SK-N-MC (cell line): ENCODE measurements at regions not wholly inside any gene's neighbourhood (a gene's known extent, or its start where the extent isn't known, plus 50 kb on each side); places are given as distances from the start of the nearest gene placed in this dataset.

Experiments
- DNase-seq: peaks from one replicate; pipeline ENCODE4 v3.0.0-alpha.2; 2011; ENCODE audit warnings: low read depth, low spot score
- H3K27ac ChIP-seq: fragments of 200-600 bp; sonication (generic); 2 replicates; pipeline ENCODE4 v1.5.1; 2016; ENCODE audit warnings: mixed run types
- H3K36me3 ChIP-seq: fragments of 200-600 bp; sonication (generic); 2 replicates; pipeline ENCODE4 v1.6.1; 2017; ENCODE audit warnings: antibody characterized with exemption, low read length, mixed read lengths; ENCODE audit not compliant: insufficient read depth
- H3K4me3 ChIP-seq: fragments of 200-600 bp; sonication (generic); 2 replicates; pipeline ENCODE4 v1.5.1; 2016
- H3K9ac ChIP-seq: fragments of 200-600 bp; sonication (generic); 2 replicates; pipeline ENCODE4 v1.8.0; 2017; ENCODE audit warnings: mixed run types, mixed read lengths; ENCODE audit not compliant: insufficient read length
- H3K9me3 ChIP-seq: fragments of 200-600 bp; sonication (generic); 2 replicates; pipeline ENCODE4 v1.6.1; 2017; ENCODE audit warnings: low read depth, mild to moderate bottlenecking, antibody characterized with exemption, low read length, moderate library complexity, mixed read lengths
- EZH2 ChIP-seq: fragments of 200-600 bp; sonication (generic); IDR thresholded peaks from one replicate; pipeline ENCODE4 v1.6.1; 2017; ENCODE audit warnings: antibody characterized with exemption
- FOXP2 ChIP-seq: optimal IDR thresholded peaks from 2 replicates; pipeline ENCODE3; 2011; ENCODE audit warnings: mild to moderate bottlenecking, moderate library complexity; ENCODE audit not compliant: insufficient read depth; ENCODE audit errors: extremely low read length, control extremely low read depth
- POLR2AphosphoS5 ChIP-seq: IDR thresholded peaks from 2 replicates; pipeline ENCODE4 v1.6.1; 2012; ENCODE audit warnings: mild to moderate bottlenecking, low read depth, low read length, borderline replicate concordance

DNA sequence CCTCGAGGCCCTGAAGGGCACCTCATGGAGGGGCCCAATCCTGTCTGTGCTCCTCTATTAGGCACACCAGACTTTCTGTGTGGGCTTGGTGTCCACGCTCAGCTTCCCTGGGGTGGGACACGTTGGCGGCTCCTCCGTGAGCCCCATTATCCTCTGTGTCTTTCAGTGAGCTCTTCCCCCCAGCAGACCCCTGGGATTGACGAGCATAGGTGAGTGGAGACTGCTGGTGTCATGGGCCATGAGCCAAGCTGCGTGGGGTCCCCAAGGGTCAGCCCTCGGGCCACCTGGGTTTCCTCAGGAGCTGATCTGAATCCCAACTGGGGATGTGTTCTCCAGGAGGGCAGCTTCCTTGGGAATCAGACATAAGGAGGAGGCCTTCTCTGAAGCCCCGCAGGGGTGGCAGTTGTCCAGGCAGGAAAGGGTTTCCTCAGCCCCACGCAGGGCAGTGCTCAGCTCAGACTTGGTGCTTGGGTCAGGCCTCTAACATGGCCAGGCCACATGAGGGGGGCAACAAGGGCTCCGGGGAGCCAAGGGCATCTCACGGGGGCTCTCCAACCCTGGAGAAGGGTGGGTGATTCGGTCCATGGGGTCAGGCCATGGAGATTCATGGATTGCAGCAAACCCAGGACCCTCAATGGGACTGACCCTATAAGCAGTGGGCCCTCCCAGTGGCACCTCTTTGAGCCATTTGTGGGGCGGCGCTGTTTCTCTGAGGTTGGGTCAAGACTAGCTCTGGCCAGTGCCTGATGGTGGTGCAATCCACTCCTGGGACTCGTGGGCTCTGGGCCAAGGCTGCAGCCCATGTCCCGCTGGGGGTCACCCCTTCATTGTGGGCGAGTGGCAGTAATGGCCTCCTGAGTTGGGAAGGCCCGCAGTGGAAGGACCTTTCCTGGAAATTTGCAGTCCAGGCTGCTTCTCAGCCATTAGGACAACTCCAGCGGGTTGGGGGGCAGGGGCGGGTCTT lies 222.5 kb downstream of the SNRPN start:
- Histone ChIP-seq H3K9me3 (no peaks in the 10 kb centered on the region), H3K4me3 (no peak overlapping the region), H3K36me3 (no peaks in the 10 kb centered on the region), H3K9ac (no peak overlapping the region), H3K27ac (no peak overlapping the region)
- TF ChIP-seq POLR2AphosphoS5 (no peak), FOXP2 (no peak), EZH2 (no peak)
- no peak for DNase-seq

DNA sequence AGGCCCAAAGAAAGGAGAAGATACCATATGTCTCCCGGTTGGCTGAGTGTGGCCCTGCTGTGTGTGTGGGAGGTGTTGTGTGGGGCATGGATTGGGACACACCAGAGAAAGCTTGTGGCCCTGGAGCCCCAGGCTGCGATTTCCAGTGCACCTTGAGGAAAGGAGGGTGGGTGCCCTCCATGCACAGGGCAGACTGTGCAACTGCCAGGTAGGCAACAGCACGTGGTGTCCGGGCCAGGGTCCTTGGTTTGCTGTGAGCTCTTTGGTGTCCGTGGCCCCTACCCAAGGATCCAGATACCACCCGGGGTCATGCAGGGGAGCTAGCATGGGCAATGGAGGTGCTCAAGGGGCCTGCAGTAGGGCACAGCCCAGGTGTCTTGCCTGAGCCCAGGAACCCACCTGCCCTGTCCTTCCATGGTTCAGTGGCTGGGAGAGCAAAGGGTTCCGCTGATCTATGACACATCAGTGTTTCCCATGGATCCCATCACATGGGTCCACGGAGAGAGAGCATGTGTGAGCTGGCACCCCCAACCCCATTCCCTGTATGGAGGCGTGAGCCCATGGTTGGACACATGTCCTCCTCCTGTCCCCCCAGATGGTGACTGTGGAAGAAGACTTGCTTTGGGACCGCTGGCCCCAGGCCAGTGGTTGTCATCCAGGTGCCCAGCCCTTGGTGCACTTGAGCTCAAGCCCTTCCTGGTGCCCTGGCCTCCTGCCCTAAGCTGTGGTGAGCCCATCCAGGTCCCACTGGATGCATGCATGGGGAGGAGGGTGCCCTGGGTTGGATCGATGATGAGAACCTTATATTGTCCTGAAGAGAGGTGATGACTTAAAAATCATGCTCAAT lies 223.4 kb downstream of the SNRPN start:
- H3K4me3 ChIP-seq, result no peak overlapping the region
- DNase-seq, result no peak
- no peaks in the 10 kb centered on the region for H3K9me3 ChIP-seq
- no peak overlapping the region for H3K9ac ChIP-seq
- no peak overlapping the region for H3K27ac ChIP-seq
- H3K36me3 ChIP-seq, result no peaks in the 10 kb centered on the region
- TF ChIP-seq POLR2AphosphoS5, result no peak
- no peak for TF ChIP-seq FOXP2
- no peak for TF ChIP-seq EZH2

GRCh38 chr15:25178835-25179672 lies 224.3 kb downstream of the SNRPN start:
- no peak overlapping the region for H3K27ac ChIP-seq
- no peak overlapping the region for H3K4me3 ChIP-seq
- DNase-seq, result no peak
- no peak overlapping the region for H3K9ac ChIP-seq
- no peaks in the 10 kb centered on the region for H3K9me3 ChIP-seq
- no peak for TF ChIP-seq EZH2
- no peak for TF ChIP-seq POLR2AphosphoS5
- no peak for TF ChIP-seq FOXP2
- H3K36me3 ChIP-seq, result no peaks in the 10 kb centered on the region

GRCh38 chr15:25179673-25180511 lies 225.1 kb downstream of the SNRPN start:
- H3K27ac ChIP-seq, result no peak overlapping the region
- TF ChIP-seq EZH2, result no peak
- no peak overlapping the region for H3K4me3 ChIP-seq
- no peaks in the 10 kb centered on the region for H3K9me3 ChIP-seq
- no peak overlapping the region for H3K9ac ChIP-seq
- no peaks in the 10 kb centered on the region for H3K36me3 ChIP-seq
- DNase-seq, result no peak

DNA sequence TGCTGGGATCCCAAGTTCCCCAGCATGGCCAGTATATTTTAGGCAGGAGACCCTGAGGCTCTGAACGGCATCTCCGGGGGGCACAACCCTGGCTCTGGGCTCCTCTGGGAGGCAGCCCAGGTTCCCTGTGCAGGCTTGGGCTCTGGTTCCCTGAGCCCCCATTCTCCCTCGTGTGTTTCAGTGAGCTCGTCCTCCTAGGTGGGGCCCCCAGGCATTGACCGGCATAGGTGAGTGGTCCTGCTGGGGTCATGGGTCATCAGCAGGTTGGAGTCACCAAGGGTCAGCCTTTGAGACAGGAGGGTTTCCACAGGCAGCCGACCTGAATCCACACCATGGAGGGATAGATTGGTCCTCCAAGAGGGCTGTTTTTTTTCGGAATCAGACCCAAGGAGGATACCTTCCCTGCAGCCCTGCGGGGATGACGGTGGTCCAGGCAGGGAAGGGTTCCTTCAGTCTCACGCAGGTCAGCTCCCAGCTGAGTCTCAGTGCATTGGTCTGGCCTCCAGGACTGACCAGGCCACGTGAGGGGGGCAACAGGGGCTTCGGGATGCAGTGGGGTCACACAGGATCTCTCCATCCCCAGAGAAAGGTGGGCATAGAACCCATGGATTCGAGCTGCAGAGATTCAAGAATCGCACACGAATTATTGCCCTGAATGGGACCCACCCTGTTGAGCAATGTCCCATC lies 226.0 kb downstream of the SNRPN start:
- H3K36me3 ChIP-seq, result no peaks in the 10 kb centered on the region
- TF ChIP-seq FOXP2 (no peak), EZH2 (no peak), POLR2AphosphoS5 (no peak)
- H3K27ac ChIP-seq, result no peak overlapping the region
- no peak overlapping the region for H3K4me3 ChIP-seq
- no peak for DNase-seq
- no peak overlapping the region for H3K9ac ChIP-seq
- H3K9me3 ChIP-seq, result no peaks in the 10 kb centered on the region

- Histone ChIP-seq H3K4me3 (no peak overlapping the region), H3K9ac (no peak overlapping the region), H3K36me3 (no peaks in the 10 kb centered on the region), H3K27ac (no peak overlapping the region), H3K9me3 (no peaks in the 10 kb centered on the region)
- TF ChIP-seq FOXP2, result no peak
- DNase-seq, result no peak
These were observed 226.7 kb downstream of the SNRPN start for GRCh38 chr15:25181293-25182097.
